ENCODE measurements at regions not wholly inside any gene's neighbourhood (a gene's known extent, or its start where the extent isn't known, plus 50 kb on each side); places are given as distances from the start of the nearest gene placed in this dataset.

- TF ChIP-seq CTCF (IDR thresholded peaks at IDR 0.05) (no peak), POLR2A (IDR thresholded peaks at IDR 0.05) (no peak)
Observed at GRCh38 chr3:139123377-139124095, 78.8 kb upstream of the PRR23C start.

All from esophagus squamous epithelium (tissue), 4 donors.